Lung (tissue), 11 donors: ENCODE measurements at regions not wholly inside any gene's neighbourhood (a gene's known extent, or its start where the extent isn't known, plus 50 kb on each side); places are given as distances from the start of the nearest gene placed in this dataset.
A peak's percentile ranks its signal among the peaks of the same experiment; 100 is the strongest.

ENCODE experiments used
- ATAC-seq: fragments of 200-7000 bp; cut with Tn5 transposase; one replicate; pipeline ENCODE4 v1.9.1; 2020; ENCODE audit warnings: moderate number of reproducible peaks; ENCODE audit not compliant: insufficient read depth, low FRiP score
- DNase-seq, 3 donors: peaks; one replicate each; pipeline ENCODE4 v3.0.0-alpha.2; 2013 to 2017
- H3K27ac ChIP-seq, 2 donors: one replicate each; pipeline ENCODE4 v1.5.1; 2013; ENCODE audit warnings: mild to moderate bottlenecking in 2 of 2, moderate library complexity in 2 of 2, control low read depth in 1 of 2, inconsistent platforms in 1 of 2, low read depth in 1 of 2, low read length in 1 of 2
- H3K27me3 ChIP-seq, 3 donors: one replicate each; pipeline ENCODE4 v1.5.1; 2013; ENCODE audit warnings: low read length in 2 of 3; ENCODE audit not compliant: control insufficient read depth in 3 of 3, insufficient read depth in 3 of 3
- H3K36me3 ChIP-seq, 4 donors: one replicate each; pipeline ENCODE4 v1.5.1; 2013; ENCODE audit warnings: low read length in 4 of 4, mild to moderate bottlenecking in 1 of 4, moderate library complexity in 1 of 4; ENCODE audit not compliant: control insufficient read depth in 4 of 4, insufficient read depth in 4 of 4
- H3K4me1 ChIP-seq, 5 donors: one replicate each; pipeline ENCODE4 v1.5.1; 2013; ENCODE audit warnings: low read length in 5 of 5, mild to moderate bottlenecking in 2 of 5, moderate library complexity in 1 of 5; ENCODE audit not compliant: control insufficient read depth in 5 of 5, insufficient read depth in 5 of 5
- H3K4me3 ChIP-seq: one replicate; pipeline ENCODE4 v1.5.1; 2013; ENCODE audit warnings: mild to moderate bottlenecking, control low read depth, moderate library complexity
- H3K9ac ChIP-seq, 2 donors: one replicate each; pipeline ENCODE4 v1.5.1; 2013; ENCODE audit warnings: low read length in 2 of 2, control low read depth in 1 of 2; ENCODE audit not compliant: insufficient read depth in 1 of 2
- H3K9me3 ChIP-seq, 4 donors: one replicate each; pipeline ENCODE4 v1.5.1; 2013; ENCODE audit warnings: low read length in 3 of 4, mild to moderate bottlenecking in 1 of 4, moderate library complexity in 1 of 4; ENCODE audit not compliant: control insufficient read depth in 4 of 4, insufficient read depth in 3 of 4
- CTCF ChIP-seq: IDR thresholded peaks from 2 replicates; pipeline ENCODE4 v1.5.1; 2012; ENCODE audit warnings: mild to moderate bottlenecking; ENCODE audit errors: control extremely low read depth, extremely low read depth
- WGBS, 2 donors: extraction: QIAGEN DNeasy Blood & Tissue Kit; methylation state at CpG; one replicate each; pipeline ENCODE4 v1.1.7; 2013; 5-methylcytosine and 5-hydroxymethylcytosine counted together
- donor health status: control.
- donor health status: control.
- donor health status: Bipolar disorder and iron deficiency.
- donor health status: healthy.
- donor health status: DM: yes; HTN: yes; CAD: no.

- DNase-seq, result no peak
- no peak for ATAC-seq
- H3K27me3 ChIP-seq, result peaks cover 0 to 3% (median 0%) of the 10 kb centered on the region in 3 donors
These were observed 144.2 kb upstream of the HDAC4 start for GRCh38 chr2:239544918-239545465.

GRCh38 chr2:239544143-239544917 lies 143.5 kb upstream of the HDAC4 start:
- ATAC-seq (no peak), DNase-seq (peak; percentile 72 to 92 (median 82))
- Histone ChIP-seq H3K9me3 (peaks cover 0 to 4% (median 0%) of the 10 kb centered on the region in 4 donors), H3K27me3 (peaks cover 0 to 3% (median 0%) of the 10 kb centered on the region in 3 donors), H3K36me3 (no peaks in the 10 kb centered on the region), H3K27ac (no peak overlapping the region), H3K9ac (no peak overlapping the region), H3K4me1 (peaks cover 0 to 9% (median 0%) of the 10 kb centered on the region in 5 donors), H3K4me3 (no peak overlapping the region)
- no peak for TF ChIP-seq CTCF
- WGBS, 2 donors, result 77 to 86% methylated on average over 8 of the region's 8 CpGs

More at GRCh38 chr2:239544918-239545465, 144.2 kb upstream of the HDAC4 start:
- TF ChIP-seq CTCF, result no peak
- peaks cover 0 to 9% (median 0%) of the 10 kb centered on the region in 5 donors for H3K4me1 ChIP-seq
- peaks cover 0 to 4% (median 0%) of the 10 kb centered on the region in 4 donors for H3K9me3 ChIP-seq
- WGBS, 2 donors, result 65 to 72% methylated on average over 12 of the region's 12 CpGs
- H3K36me3 ChIP-seq, result no peaks in the 10 kb centered on the region
- H3K9ac ChIP-seq, result no peak overlapping the region
- no peak overlapping the region for H3K4me3 ChIP-seq
- H3K27ac ChIP-seq, result no peak overlapping the region

- H3K9me3 ChIP-seq, result peaks cover 0 to 4% (median 0%) of the 10 kb centered on the region in 4 donors
- H3K36me3 ChIP-seq, result no peaks in the 10 kb centered on the region
- no peak overlapping the region for H3K27ac ChIP-seq
- no peak for ATAC-seq
- H3K4me3 ChIP-seq, result no peak overlapping the region
- no peak overlapping the region for H3K9ac ChIP-seq
- H3K27me3 ChIP-seq, result peaks cover 0 to 3% (median 0%) of the 10 kb centered on the region in 3 donors
- WGBS, 2 donors, result 89 to 93% methylated on average over 3 of the region's 3 CpGs
- H3K4me1 ChIP-seq, result peaks cover 0 to 9% (median 0%) of the 10 kb centered on the region in 5 donors
- DNase-seq, result no peak
- TF ChIP-seq CTCF, result no peak
These were observed 142.9 kb upstream of the HDAC4 start for GRCh38 chr2:239543702-239544101.
